Chondrocyte (in vitro differentiated cells): ENCODE measurements at regions not wholly inside any gene's neighbourhood (a gene's known extent, or its start where the extent isn't known, plus 50 kb on each side); places are given as distances from the start of the nearest gene placed in this dataset.

Experiments used
- DNase-seq: peaks from one replicate; pipeline ENCODE4 v3.0.0; 2021; ENCODE audit warnings: mixed read lengths, low spot score
- H3K27ac Mint-ChIP-seq: one replicate; pipeline ENCODE4 v1.8.0; 2021; ENCODE audit warnings: mild to moderate bottlenecking, moderate library complexity, mixed read lengths; ENCODE audit not compliant: unreplicated experiment
- H3K27me3 Mint-ChIP-seq: 2 replicates; pipeline ENCODE4 v1.8.0; 2021; ENCODE audit warnings: low read depth, mixed read lengths
- H3K36me3 Mint-ChIP-seq: 2 replicates; pipeline ENCODE4 v1.8.0; 2021; ENCODE audit warnings: low read depth, mixed read lengths
- H3K4me1 Mint-ChIP-seq: 2 replicates; pipeline ENCODE4 v1.8.0; 2021; ENCODE audit warnings: low read depth, mild to moderate bottlenecking, mixed read lengths
- H3K4me3 Mint-ChIP-seq: one replicate; pipeline ENCODE4 v1.8.0; 2021; ENCODE audit warnings: mild to moderate bottlenecking, moderate library complexity, mixed read lengths; ENCODE audit not compliant: unreplicated experiment
- H3K9me3 Mint-ChIP-seq: 2 replicates; pipeline ENCODE4 v1.8.0; 2021; ENCODE audit warnings: low read depth, mixed read lengths
- TF ChIP-seq, protein P1 (sequence below): fragments of 200-600 bp; sonication (generic); IDR thresholded peaks from 2 replicates; pipeline ENCODE4 v1.5.0; 2021; ENCODE audit warnings: antibody characterized with exemption, mild to moderate bottlenecking, moderate library complexity

- H3K27ac Mint-ChIP-seq: no peak overlapping the region
- TF ChIP-seq, protein P1, sequence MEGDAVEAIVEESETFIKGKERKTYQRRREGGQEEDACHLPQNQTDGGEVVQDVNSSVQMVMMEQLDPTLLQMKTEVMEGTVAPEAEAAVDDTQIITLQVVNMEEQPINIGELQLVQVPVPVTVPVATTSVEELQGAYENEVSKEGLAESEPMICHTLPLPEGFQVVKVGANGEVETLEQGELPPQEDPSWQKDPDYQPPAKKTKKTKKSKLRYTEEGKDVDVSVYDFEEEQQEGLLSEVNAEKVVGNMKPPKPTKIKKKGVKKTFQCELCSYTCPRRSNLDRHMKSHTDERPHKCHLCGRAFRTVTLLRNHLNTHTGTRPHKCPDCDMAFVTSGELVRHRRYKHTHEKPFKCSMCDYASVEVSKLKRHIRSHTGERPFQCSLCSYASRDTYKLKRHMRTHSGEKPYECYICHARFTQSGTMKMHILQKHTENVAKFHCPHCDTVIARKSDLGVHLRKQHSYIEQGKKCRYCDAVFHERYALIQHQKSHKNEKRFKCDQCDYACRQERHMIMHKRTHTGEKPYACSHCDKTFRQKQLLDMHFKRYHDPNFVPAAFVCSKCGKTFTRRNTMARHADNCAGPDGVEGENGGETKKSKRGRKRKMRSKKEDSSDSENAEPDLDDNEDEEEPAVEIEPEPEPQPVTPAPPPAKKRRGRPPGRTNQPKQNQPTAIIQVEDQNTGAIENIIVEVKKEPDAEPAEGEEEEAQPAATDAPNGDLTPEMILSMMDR: no peak
- no peak overlapping the region for H3K4me3 Mint-ChIP-seq
- H3K27me3 Mint-ChIP-seq: peaks cover 15% of the 10 kb centered on the region
- no peak for DNase-seq
- no peaks in the 10 kb centered on the region for H3K4me1 Mint-ChIP-seq
- no peaks in the 10 kb centered on the region for H3K9me3 Mint-ChIP-seq
- H3K36me3 Mint-ChIP-seq: no peaks in the 10 kb centered on the region
Observed at GRCh38 chr9:117545846-117546245, 131.0 kb upstream of the ASTN2 start.

GRCh38 chr9:117543089-117543488, 128.2 kb upstream of the ASTN2 start:
- H3K27ac Mint-ChIP-seq: no peak overlapping the region
- H3K36me3 Mint-ChIP-seq: no peaks in the 10 kb centered on the region
- no peak for DNase-seq
- H3K4me3 Mint-ChIP-seq: no peak overlapping the region
- H3K4me1 Mint-ChIP-seq: no peaks in the 10 kb centered on the region
- H3K9me3 Mint-ChIP-seq: no peaks in the 10 kb centered on the region
- peaks cover 6% of the 10 kb centered on the region for H3K27me3 Mint-ChIP-seq
- TF ChIP-seq, protein P1: no peak

DNA sequence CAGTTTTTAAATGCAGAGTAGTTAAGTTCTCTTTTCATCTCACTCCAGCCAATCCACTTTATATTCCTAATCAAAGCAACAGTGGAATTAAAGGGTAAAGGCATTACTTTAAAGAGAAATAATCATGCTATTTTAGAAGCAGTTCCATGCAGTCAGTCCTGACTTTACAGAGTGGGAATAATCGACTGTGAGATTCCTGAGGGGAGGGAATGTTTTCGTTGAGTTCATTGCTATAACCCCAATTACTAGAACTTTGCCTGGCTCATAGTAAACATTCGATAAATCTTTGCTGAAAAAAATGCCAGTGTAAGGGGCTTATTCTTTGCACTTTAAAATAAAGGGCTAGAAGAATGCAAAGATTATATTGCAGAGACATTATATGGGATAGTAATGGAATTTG, 127.2 kb upstream of the ASTN2 start:
- Mint-ChIP-seq H3K4me3 (no peak overlapping the region), H3K36me3 (no peaks in the 10 kb centered on the region), H3K27ac (no peak overlapping the region), H3K27me3 (peaks cover 3% of the 10 kb centered on the region), H3K9me3 (no peaks in the 10 kb centered on the region), H3K4me1 (no peaks in the 10 kb centered on the region)
- DNase-seq: no peak
- TF ChIP-seq, protein P1: no peak

GRCh38 chr9:117541181-117541580, 126.3 kb upstream of the ASTN2 start:
- H3K36me3 Mint-ChIP-seq: no peaks in the 10 kb centered on the region
- H3K4me1 Mint-ChIP-seq: no peaks in the 10 kb centered on the region
- TF ChIP-seq, protein P1: no peak
- DNase-seq: no peak
- H3K27ac Mint-ChIP-seq: no peak overlapping the region
- H3K27me3 Mint-ChIP-seq: no peaks in the 10 kb centered on the region
- no peaks in the 10 kb centered on the region for H3K9me3 Mint-ChIP-seq
- H3K4me3 Mint-ChIP-seq: no peak overlapping the region

- H3K27ac Mint-ChIP-seq: no peak overlapping the region
- H3K27me3 Mint-ChIP-seq: no peaks in the 10 kb centered on the region
- no peak for DNase-seq
- TF ChIP-seq, protein P1: no peak
- no peaks in the 10 kb centered on the region for H3K36me3 Mint-ChIP-seq
- no peak overlapping the region for H3K4me3 Mint-ChIP-seq
- H3K9me3 Mint-ChIP-seq: no peaks in the 10 kb centered on the region
- no peaks in the 10 kb centered on the region for H3K4me1 Mint-ChIP-seq
Observed at GRCh38 chr9:117535973-117536372, 121.1 kb upstream of the ASTN2 start.
